HepG2 (cell line): ENCODE measurements at regions not wholly inside any gene's neighbourhood (a gene's known extent, or its start where the extent isn't known, plus 50 kb on each side); places are given as distances from the start of the nearest gene placed in this dataset.

Experiments used
- TF ChIP-seq, protein P1 (sequence below): IDR thresholded peaks from 2 replicates; pipeline ENCODE4 v1.6.1; 2012; ENCODE audit warnings: low read length, improper control_type of control experiment
- TF ChIP-seq, protein P2 (sequence below): sonication (generic); formaldehyde crosslinking; IDR thresholded peaks from 2 replicates; pipeline ENCODE4 v1.5.0; 2020; ENCODE audit warnings: mild to moderate bottlenecking, missing genetic modification reagents, moderate library complexity

DNA sequence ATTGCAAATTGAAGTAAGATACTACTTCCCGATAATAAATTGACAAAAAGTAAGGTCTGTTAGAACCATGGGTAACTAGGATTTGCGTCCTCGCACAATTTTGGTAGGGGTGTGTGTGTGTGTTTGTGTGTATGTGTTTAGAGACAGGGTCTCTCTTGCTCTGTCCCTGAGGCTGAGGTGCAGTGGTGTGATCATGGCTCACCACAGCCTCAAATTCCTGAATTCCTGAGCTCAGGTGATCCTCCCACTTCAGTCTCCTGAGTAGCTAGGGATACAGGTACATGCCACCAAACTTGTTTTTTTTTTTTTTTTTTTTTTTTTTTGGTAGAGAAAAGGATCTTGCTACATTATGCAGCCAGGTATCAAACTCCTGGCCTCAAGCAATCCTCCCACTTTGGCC, 209.2 kb upstream of the ESRRG start:
- TF ChIP-seq, protein P1, sequence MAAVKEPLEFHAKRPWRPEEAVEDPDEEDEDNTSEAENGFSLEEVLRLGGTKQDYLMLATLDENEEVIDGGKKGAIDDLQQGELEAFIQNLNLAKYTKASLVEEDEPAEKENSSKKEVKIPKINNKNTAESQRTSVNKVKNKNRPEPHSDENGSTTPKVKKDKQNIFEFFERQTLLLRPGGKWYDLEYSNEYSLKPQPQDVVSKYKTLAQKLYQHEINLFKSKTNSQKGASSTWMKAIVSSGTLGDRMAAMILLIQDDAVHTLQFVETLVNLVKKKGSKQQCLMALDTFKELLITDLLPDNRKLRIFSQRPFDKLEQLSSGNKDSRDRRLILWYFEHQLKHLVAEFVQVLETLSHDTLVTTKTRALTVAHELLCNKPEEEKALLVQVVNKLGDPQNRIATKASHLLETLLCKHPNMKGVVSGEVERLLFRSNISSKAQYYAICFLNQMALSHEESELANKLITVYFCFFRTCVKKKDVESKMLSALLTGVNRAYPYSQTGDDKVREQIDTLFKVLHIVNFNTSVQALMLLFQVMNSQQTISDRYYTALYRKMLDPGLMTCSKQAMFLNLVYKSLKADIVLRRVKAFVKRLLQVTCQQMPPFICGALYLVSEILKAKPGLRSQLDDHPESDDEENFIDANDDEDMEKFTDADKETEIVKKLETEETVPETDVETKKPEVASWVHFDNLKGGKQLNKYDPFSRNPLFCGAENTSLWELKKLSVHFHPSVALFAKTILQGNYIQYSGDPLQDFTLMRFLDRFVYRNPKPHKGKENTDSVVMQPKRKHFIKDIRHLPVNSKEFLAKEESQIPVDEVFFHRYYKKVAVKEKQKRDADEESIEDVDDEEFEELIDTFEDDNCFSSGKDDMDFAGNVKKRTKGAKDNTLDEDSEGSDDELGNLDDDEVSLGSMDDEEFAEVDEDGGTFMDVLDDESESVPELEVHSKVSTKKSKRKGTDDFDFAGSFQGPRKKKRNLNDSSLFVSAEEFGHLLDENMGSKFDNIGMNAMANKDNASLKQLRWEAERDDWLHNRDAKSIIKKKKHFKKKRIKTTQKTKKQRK = no peak
- TF ChIP-seq, protein P2, sequence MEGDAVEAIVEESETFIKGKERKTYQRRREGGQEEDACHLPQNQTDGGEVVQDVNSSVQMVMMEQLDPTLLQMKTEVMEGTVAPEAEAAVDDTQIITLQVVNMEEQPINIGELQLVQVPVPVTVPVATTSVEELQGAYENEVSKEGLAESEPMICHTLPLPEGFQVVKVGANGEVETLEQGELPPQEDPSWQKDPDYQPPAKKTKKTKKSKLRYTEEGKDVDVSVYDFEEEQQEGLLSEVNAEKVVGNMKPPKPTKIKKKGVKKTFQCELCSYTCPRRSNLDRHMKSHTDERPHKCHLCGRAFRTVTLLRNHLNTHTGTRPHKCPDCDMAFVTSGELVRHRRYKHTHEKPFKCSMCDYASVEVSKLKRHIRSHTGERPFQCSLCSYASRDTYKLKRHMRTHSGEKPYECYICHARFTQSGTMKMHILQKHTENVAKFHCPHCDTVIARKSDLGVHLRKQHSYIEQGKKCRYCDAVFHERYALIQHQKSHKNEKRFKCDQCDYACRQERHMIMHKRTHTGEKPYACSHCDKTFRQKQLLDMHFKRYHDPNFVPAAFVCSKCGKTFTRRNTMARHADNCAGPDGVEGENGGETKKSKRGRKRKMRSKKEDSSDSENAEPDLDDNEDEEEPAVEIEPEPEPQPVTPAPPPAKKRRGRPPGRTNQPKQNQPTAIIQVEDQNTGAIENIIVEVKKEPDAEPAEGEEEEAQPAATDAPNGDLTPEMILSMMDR (CRISPR knock-in tag) = no peak
